Hippocampal formation (tissue), 2 donors: ENCODE measurements at regions not wholly inside any gene's neighbourhood (a gene's known extent, or its start where the extent isn't known, plus 50 kb on each side); places are given as distances from the start of the nearest gene placed in this dataset.
"Not testable (repeated sequence)": the region's sequence is repeated elsewhere in the genome, so short reads cannot be mapped to it uniquely, and the experiment has no call there.

Experiments used
- DNase-seq, 2 donors: peaks; one replicate each; lab custom pipeline; 2025; lab: John Stamatoyannopoulos, UW

- DNase-seq, result no peak
These were observed 273.6 kb downstream of the FBXO8 start for GRCh38 chr4:174009686-174010451.

GRCh38 chr4:174005422-174005821 lies 278.0 kb downstream of the FBXO8 start:
- no peak for DNase-seq

GRCh38 chr4:173998471-173999144 lies 284.9 kb downstream of the FBXO8 start:
- DNase-seq, result no peak

- not testable (repeated sequence) for DNase-seq
These were observed 287.7 kb downstream of the FBXO8 start for GRCh38 chr4:173995779-173996178.

GRCh38 chr4:173991814-173992213 lies 291.7 kb downstream of the FBXO8 start:
- DNase-seq, result no peak

GRCh38 chr4:173991316-173991715 lies 292.2 kb downstream of the FBXO8 start:
- DNase-seq, result no peak

- DNase-seq, result no peak
These were observed 292.6 kb downstream of the FBXO8 start for GRCh38 chr4:173990869-173991210.

- DNase-seq, result peak in 1 of 2 donors; percentile 20
These were observed 293.2 kb downstream of the FBXO8 start for GRCh38 chr4:173990126-173990868.

- DNase-seq, result not testable (repeated sequence)
These were observed 319.9 kb downstream of the FBXO8 start for GRCh38 chr4:173963523-173963922.

- DNase-seq, result no peak
These were observed 323.1 kb downstream of the FBXO8 start for GRCh38 chr4:173960398-173960797.

- no peak for DNase-seq
These were observed 325.0 kb downstream of the FBXO8 start for GRCh38 chr4:173958445-173958844.

GRCh38 chr4:173943547-173943946 lies 339.9 kb downstream of the FBXO8 start:
- no peak for DNase-seq

- DNase-seq, result no peak
These were observed 343.3 kb downstream of the FBXO8 start for GRCh38 chr4:173940146-173940545.

GRCh38 chr4:173937631-173938270 lies 345.7 kb downstream of the FBXO8 start:
- DNase-seq, result no peak

- no peak for DNase-seq
These were observed 346.6 kb downstream of the FBXO8 start for GRCh38 chr4:173936861-173937260.

- DNase-seq, result no peak
These were observed 347.7 kb downstream of the FBXO8 start for GRCh38 chr4:173935622-173936405.

- DNase-seq, result no peak
These were observed 348.4 kb downstream of the FBXO8 start for GRCh38 chr4:173934933-173935620.

- no peak for DNase-seq
These were observed 349.3 kb downstream of the FBXO8 start for GRCh38 chr4:173934201-173934600.

GRCh38 chr4:173932701-173933100 lies 350.8 kb downstream of the FBXO8 start:
- DNase-seq, result no peak

GRCh38 chr4:173930329-173930967 lies 353.0 kb downstream of the FBXO8 start:
- no peak for DNase-seq
